SK-N-DZ (cell line): ENCODE measurements at regions not wholly inside any gene's neighbourhood (a gene's known extent, or its start where the extent isn't known, plus 50 kb on each side); places are given as distances from the start of the nearest gene placed in this dataset.
A peak's percentile ranks its signal among the peaks of the same experiment; 100 is the strongest.
"Not testable (repeated sequence)": the region's sequence is repeated elsewhere in the genome, so short reads cannot be mapped to it uniquely, and the experiment has no call there.

Experiments
- DNase-seq: peaks from one replicate; pipeline ENCODE4 v3.0.0-alpha.2; 2015; ENCODE audit warnings: low spot score

DNA sequence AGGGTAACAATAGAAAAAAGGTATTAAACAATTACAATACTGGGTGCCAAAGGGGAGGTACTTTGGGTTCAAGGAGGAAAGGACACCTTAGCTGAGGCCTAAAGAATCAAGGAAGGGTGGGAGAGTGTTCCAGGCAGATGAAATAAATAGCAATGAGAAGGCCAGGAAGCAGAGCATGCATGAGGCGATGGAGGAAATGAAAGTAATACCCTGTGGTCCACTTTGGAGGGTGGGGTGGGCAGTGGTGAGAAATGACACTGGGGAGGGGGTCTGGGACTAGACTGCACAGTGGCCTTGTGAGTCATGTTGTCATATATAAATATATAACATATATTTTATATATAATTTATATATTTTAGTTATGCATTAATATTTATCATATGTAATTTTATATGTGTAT is 55.9 kb downstream of the BHLHE40 start:
- DNase-seq = no peak

- DNase-seq = no peak
Measured at GRCh38 chr3:5035692-5036391, 56.6 kb downstream of the BHLHE40 start.

DNA sequence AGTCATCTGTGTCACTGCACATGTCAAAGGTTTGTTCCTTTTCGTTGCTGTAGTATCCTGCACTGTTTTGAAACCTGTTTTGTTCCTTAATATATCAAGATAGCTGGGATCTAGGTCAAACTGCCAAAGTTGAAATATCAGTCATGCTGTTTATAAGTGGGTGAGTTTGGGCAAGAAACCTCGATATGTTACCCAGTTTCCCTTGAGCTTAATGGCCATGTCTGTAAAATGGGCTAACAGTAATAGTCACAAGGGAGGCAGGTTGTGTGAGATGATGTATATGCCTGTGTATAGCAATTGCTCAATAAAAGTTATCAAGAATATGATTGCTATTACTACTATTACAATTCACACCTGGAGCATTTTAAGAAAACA is 57.1 kb downstream of the BHLHE40 start:
- DNase-seq = no peak

DNA sequence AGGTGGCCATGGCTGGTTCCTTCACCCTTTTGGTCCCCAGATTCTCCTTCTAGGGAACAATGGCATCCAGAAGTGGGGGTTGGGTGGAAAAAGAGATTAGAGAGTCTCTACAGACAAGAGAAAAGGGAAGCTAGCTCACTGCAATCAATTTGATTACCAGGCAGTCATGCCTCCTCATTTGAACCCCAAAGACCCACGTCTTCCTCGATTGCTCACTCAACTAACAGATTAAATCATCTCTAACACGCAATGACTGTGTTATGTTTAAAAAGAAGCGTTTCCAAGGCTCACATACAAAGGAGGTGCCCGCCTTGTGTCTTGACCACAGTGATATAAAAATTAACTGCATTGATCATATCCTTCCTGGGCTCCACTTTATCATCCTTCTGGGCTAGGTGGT is 57.6 kb downstream of the BHLHE40 start:
- no peak for DNase-seq

DNA sequence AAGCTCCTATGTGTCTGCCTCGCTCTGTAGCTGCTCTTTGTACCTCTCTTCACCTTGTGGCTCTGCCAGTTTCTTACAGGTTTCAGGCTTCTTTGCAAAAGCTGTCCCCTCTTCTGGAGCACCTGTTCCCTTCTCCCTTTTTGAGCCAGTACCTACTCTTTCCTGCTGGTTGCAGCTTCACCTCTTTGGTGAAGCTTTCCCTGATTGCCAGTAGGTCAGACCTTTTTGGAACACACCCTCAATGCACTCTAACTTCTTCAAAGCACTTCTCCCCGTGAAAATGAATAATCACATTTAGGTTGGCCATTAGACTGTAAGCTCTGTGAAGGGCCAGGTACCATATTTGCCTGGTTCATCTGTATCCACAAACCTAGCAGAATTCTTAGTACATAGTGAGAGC is 60.3 kb downstream of the BHLHE40 start:
- no peak for DNase-seq

GRCh38 chr3:5041315-5041714 is 62.1 kb downstream of the BHLHE40 start:
- DNase-seq = no peak

DNA sequence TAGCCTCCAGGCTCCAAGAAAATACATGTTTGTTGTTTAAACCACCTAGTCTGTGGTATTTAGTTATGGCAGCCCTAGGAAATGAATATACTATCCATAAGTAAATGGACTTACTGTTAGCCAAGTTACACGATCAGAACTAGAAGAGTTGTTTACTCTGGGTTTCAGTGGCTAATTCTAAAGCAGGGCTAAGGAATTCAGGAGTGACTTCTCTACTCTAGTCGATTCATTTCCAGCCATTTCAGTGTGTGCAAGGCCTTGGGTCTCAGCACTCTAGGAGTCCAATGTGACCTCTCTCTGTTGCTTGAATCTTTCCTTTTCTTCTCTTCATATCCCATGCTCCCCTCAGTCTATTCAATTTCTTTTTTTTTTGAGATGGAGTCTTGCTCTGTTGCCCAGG is 66.7 kb downstream of the BHLHE40 start:
- DNase-seq = no peak

GRCh38 chr3:5047764-5048419 is 68.7 kb downstream of the BHLHE40 start:
- no peak for DNase-seq

DNA sequence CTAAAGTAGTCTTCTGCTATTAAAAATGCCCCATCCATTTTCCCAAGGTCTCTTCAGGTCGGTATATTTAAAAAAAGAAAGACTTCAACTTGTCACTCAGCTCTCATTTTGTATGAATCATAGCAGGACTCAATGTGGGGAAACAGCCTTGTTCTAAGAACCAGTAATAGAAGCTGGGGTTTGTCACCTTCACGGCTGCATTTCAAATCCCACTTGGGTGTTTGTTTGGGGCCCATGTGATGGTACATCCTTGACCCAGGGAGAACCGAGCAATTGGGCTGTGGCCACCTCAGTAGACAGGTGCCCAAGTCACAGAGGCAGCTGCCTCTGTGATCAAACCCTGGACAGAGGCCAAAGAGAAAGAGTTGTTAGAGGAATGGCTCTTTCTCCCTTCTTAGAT is 70.3 kb upstream of the ARL8B start:
- no peak for DNase-seq

DNA sequence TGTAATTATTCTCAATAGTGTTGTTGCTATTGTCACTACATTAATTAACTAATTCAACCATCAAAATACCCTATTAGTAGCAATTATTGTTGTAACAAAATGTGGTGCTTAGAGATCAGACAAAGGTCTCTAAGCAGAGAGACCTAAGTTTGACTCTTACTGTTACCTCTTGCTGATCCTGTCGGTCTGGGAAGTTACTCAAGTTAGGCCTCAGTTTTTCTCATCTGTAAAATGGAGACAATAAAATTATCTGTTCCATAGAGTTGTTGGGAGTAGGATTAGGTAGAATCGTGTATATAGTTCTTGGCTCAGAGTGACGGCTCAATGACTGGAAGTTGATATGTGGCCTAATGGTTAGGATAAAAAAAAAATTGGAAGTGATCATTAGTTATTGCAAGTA is 69.8 kb upstream of the ARL8B start:
- no peak for DNase-seq

DNA sequence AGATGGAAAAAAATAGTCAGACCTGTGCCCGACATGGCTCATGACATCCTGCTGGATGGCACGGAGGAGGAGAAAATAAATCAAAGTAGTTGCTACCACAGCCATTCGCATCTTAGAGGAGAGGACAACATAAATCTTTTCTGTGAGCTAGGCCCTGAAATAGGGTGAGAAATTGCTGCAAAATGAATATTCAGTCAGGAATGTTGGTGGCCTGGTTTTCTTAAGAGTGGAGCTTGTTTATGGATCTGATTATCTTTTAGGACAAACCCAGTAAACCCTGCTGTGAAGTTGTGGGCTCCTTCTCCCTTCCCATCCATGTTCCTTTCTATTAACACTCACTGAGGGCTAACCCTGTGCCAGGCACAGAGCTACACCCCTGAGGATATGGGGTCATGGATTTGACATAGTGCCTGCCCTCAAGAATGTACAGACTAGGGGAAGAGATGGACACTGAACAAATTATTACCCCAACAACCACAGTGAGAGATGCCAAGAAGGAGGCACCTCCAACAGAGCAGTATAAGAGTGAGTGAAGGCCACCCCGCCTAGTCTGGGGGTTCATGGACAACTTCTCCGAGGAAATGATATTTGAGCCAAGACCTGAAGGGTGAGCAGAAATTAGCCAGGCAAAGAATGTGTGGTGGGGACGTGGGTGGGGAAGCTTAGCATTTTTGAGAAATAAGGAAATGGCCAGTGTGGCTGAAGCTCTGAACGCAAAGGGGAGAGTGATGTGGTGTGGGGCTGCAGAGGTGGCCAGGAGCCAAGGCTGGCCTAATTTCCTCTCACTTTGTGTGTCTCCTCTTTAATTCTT is 68.9 kb upstream of the ARL8B start:
- no peak for DNase-seq

DNA sequence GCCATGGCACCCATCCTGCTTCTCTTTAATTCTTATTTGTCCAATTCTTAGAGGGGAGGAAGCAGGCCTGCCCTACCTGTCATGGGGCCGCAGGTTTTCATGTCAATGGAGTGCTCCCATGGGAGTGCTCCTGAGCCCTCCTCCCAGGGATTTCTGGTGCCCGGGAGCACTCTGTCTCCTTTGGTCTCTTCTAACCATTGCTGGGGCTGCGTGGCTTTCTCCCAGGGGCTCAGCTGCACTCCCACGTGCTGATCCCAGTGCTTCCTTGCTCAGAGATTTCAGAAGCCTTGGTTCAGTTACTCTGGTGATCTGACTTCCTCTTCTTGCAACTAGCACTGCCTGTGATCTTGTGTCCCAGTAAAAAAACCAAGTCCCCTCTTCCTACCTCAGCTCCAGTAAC is 68.0 kb upstream of the ARL8B start:
- DNase-seq = no peak

DNA sequence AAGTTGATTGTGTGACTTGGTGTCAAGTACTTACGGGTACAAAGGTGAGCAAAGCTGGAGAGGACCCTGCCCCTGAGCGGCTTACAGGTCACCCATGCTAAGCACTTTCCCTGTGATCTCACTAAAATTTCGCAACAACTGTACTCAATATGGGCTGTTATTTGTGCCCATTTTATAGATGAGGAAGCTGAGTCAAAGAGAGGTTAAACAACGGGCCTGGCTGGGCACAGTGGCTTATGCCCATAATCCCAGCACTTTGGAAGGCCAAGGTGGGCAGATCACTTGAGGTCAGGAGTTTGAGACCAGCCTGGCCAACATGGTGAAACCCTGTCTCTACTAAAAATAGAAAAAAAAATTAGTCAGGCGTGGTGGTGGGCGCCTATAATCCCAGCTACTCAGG is 67.5 kb upstream of the ARL8B start:
- DNase-seq = not testable (repeated sequence)

GRCh38 chr3:5055357-5056110 is 66.6 kb upstream of the ARL8B start:
- DNase-seq = no peak

GRCh38 chr3:5056111-5056391 is 66.0 kb upstream of the ARL8B start:
- DNase-seq = no peak

DNA sequence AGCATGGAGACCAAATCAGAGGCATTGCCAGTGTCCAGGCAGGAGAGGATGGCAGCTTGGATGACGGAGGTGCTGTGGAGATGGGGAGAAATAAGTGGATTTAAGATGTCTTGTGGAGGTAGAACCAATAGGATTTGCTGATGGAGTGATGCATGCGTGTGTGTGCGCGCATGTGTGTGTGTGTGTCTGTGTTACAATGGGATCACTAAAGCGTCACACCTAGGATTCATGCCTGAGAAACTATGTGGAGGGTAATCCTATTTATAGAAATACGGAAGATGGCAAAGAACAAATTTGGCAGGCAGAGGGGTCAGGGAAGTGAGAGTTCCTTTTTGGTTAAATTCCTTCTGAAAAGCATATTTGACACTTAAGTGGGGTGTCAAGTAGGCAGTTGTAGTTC is 64.8 kb upstream of the ARL8B start:
- DNase-seq = no peak

GRCh38 chr3:5057857-5058324 is 64.2 kb upstream of the ARL8B start:
- DNase-seq = peak; percentile 77

GRCh38 chr3:5058471-5058951 is 63.6 kb upstream of the ARL8B start:
- no peak for DNase-seq

DNA sequence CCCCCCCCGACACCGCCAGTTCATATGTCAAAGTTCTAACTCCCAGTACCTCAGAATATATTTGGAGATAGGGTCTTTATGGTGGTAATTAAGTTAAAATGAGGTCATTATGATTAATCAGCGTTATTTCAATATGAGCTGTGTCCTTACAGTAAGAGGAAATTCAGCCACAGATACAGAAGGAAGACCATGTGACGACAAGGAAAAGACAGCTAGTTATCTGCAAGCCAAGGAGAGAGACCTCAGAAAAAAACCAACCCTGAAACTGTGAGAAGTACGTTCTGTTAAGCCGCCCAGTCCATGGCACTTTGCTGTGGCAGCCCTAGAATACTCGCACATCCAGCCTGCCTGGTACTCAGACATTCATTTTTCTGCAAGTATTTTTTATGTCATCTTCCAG is 62.3 kb upstream of the ARL8B start:
- no peak for DNase-seq

DNA sequence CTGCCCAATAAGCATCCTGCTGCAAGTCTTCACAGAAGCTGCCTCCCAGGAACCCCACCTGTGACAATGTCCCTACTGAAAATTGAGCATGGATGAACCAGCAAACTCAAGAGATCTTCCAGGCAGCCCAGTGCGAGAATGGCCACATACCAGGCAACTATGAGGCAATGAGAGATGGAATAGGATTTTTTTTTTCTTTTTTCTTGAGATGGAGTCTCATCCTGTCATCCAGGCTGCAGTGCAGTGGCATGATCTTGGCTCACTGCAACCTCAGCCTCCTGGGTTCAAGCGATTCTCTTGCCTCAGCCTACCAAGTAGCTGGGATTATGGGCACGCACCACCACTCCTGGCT is 60.9 kb upstream of the ARL8B start:
- no peak for DNase-seq

GRCh38 chr3:5063724-5064123 is 58.4 kb upstream of the ARL8B start:
- no peak for DNase-seq

DNA sequence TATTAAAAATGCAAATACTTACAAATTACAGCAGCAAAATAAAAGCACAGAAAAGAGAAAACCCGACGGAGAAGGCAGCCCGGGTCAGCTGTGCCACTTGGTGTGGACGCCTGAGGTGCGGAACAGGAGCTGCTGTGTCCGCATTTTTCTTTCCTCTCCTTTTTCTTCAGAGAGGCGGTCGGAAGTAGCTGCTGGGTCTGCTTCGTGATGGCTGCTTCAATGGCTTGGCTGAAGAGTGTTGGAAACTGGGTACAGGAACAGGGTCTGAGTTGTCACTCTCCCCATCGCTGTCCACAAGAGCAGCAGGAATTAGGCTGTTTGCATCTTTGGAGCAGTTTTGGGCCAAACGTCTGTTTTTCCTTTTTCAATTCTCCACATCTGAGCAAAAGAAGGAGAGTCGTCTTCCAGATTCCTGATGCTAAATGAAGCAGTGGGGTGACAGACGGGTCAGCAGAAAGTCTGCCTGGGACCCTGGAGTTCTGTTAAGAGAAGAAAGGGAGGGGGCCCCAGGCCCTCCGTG is 53.5 kb upstream of the ARL8B start:
- no peak for DNase-seq
